ENCODE measurements at regions not wholly inside any gene's neighbourhood (a gene's known extent, or its start where the extent isn't known, plus 50 kb on each side); places are given as distances from the start of the nearest gene placed in this dataset.

GRCh38 chr10:129057856-129058663 lies 409.0 kb upstream of the MGMT start:
- Histone ChIP-seq H3K9me3 (ENCODE audit: low read length) (no peaks in the 10 kb centered on the region), H3K4me2 (ENCODE audit: low read length) (no peak overlapping the region), H3K9me2 (replicated peaks; ENCODE audit: low read length) (no peaks in the 10 kb centered on the region), H2AFZ (ENCODE audit: low read length) (no peak overlapping the region), H3K27me3 (ENCODE audit: low read length) (no peaks in the 10 kb centered on the region), H3K4me1 (ENCODE audit: insufficient read depth, low read length) (no peaks in the 10 kb centered on the region), H3K4me3 (ENCODE audit: low read length) (no peak overlapping the region), H3K27ac (ENCODE audit: low read length) (no peak overlapping the region), H3K36me3 (ENCODE audit: low read depth, low read length) (no peaks in the 10 kb centered on the region), H3F3A (ENCODE audit: low read length, unreplicated experiment) (no peaks in the 10 kb centered on the region), H4K20me1 (ENCODE audit: low read length) (no peaks in the 10 kb centered on the region), H3K9ac (ENCODE audit: low read length) (no peak overlapping the region), H3K79me2 (ENCODE audit: low read length) (no peaks in the 10 kb centered on the region)
- BruUV-seq (replicated peaks): no TSS peak
- no peak for ATAC-seq
- TF ChIP-seq EZH2 (IDR thresholded peaks at IDR 0.05; ENCODE audit: low read length, unreplicated experiment): no peak
- no peak for TF ChIP-seq EZH2phosphoT487 (IDR thresholded peaks at IDR 0.05; ENCODE audit: borderline replicate concordance, low read length)
- no peak for TF ChIP-seq CTCF (conservative IDR thresholded peaks at IDR 0.05; ENCODE audit: low read depth, low read length)
- no peak for DNase-seq
- ChIA-PET POLR2A (ENCODE audit: unreplicated experiment) (interaction anchor here (0.6 kb wide), 1 partner anchor 767 kb away, joined by 4 read pairs; no protein-coding TSS in a partner anchor), CTCF (no interaction called here)
- intact Hi-C loops (cut with micrococcal nuclease): no loop called here

DNA sequence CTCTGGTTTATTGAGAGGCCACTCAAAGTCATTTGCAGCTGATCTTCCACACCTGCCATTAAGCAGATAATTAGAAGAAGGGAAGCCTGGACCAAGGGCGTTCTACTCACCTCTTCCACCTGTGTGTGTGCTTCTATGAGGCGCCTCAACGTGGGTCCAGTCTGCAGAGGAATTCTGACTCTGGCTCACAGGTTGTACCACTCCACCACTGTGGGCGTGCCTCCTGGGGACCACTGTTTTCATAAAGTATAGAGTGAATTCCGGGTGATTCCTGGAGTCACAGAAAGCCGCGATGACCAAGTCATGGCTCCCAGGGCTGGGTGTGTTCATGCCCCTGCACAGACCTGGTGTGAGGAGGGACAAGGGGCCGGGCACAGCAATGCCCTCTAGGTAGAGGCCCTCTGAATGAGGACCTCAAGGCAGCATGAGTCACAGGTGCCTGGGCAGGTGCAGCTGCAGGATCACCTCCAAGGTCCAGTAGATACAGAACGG lies 408.3 kb upstream of the MGMT start:
- POLR2A ChIA-PET (ENCODE audit: unreplicated experiment): no interaction called here
- Histone ChIP-seq H3K9me3 (ENCODE audit: low read length) (no peaks in the 10 kb centered on the region), H3K4me1 (ENCODE audit: insufficient read depth, low read length) (no peaks in the 10 kb centered on the region), H3K27me3 (ENCODE audit: low read length) (no peaks in the 10 kb centered on the region), H2AFZ (ENCODE audit: low read length) (no peak overlapping the region), H4K20me1 (ENCODE audit: low read length) (no peaks in the 10 kb centered on the region), H3K9ac (ENCODE audit: low read length) (no peak overlapping the region), H3F3A (ENCODE audit: low read length, unreplicated experiment) (no peaks in the 10 kb centered on the region), H3K27ac (ENCODE audit: low read length) (no peak overlapping the region), H3K4me3 (ENCODE audit: low read length) (no peak overlapping the region), H3K36me3 (ENCODE audit: low read depth, low read length) (no peaks in the 10 kb centered on the region), H3K79me2 (ENCODE audit: low read length) (no peaks in the 10 kb centered on the region), H3K9me2 (replicated peaks; ENCODE audit: low read length) (no peaks in the 10 kb centered on the region), H3K4me2 (ENCODE audit: low read length) (no peak overlapping the region)
- intact Hi-C loops (cut with micrococcal nuclease): no loop called here
- CTCF ChIA-PET: no interaction called here
- DNase-seq (no peak), ATAC-seq (no peak)
- TF ChIP-seq EZH2phosphoT487 (IDR thresholded peaks at IDR 0.05; ENCODE audit: borderline replicate concordance, low read length) (no peak), CTCF (conservative IDR thresholded peaks at IDR 0.05; ENCODE audit: low read depth, low read length) (no peak), EZH2 (IDR thresholded peaks at IDR 0.05; ENCODE audit: low read length, unreplicated experiment) (no peak)
- no TSS peak for BruUV-seq (replicated peaks)

DNA sequence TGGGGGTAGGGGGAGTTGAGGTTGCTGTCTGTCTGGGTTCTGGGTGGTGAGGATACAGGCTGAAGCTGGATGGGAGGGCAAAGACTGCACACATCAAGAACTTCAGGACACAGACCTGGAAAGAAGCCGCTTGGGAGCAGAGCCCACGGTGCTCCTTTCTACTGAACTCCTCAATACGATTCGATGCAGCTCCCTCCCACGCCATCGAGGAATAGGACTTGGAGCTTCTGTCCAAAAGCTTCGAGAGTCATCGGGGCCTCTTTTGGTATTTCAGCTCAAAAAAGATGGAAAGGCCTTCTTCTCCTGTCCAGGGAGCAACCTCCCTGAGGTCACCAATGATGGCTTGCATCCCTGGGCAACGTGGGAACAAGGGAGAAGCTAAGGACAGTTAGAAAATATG lies 407.1 kb upstream of the MGMT start:
- Histone ChIP-seq H2AFZ (ENCODE audit: low read length) (no peak overlapping the region), H3K4me3 (ENCODE audit: low read length) (no peak overlapping the region), H3K36me3 (ENCODE audit: low read depth, low read length) (no peaks in the 10 kb centered on the region), H3K79me2 (ENCODE audit: low read length) (no peaks in the 10 kb centered on the region), H3K9me2 (replicated peaks; ENCODE audit: low read length) (no peaks in the 10 kb centered on the region), H3K27ac (ENCODE audit: low read length) (no peak overlapping the region), H3K4me2 (ENCODE audit: low read length) (no peak overlapping the region), H3F3A (ENCODE audit: low read length, unreplicated experiment) (no peaks in the 10 kb centered on the region), H3K9me3 (ENCODE audit: low read length) (no peaks in the 10 kb centered on the region), H4K20me1 (ENCODE audit: low read length) (no peaks in the 10 kb centered on the region), H3K27me3 (ENCODE audit: low read length) (no peaks in the 10 kb centered on the region), H3K9ac (ENCODE audit: low read length) (no peak overlapping the region), H3K4me1 (ENCODE audit: insufficient read depth, low read length) (no peaks in the 10 kb centered on the region)
- DNase-seq (no peak), ATAC-seq (no peak)
- CTCF ChIA-PET: no interaction called here
- no TSS peak for BruUV-seq (replicated peaks)
- POLR2A ChIA-PET (ENCODE audit: unreplicated experiment): no interaction called here
- intact Hi-C loops (cut with micrococcal nuclease): no loop called here
- TF ChIP-seq EZH2 (IDR thresholded peaks at IDR 0.05; ENCODE audit: low read length, unreplicated experiment) (no peak), EZH2phosphoT487 (IDR thresholded peaks at IDR 0.05; ENCODE audit: borderline replicate concordance, low read length) (no peak), CTCF (conservative IDR thresholded peaks at IDR 0.05; ENCODE audit: low read depth, low read length) (no peak)

All from PC-3 (cell line).